Upper lobe of left lung (tissue), 4 donors: ENCODE measurements at regions not wholly inside any gene's neighbourhood (a gene's known extent, or its start where the extent isn't known, plus 50 kb on each side); places are given as distances from the start of the nearest gene placed in this dataset.

Source experiments
- POLR2A ChIP-seq, 4 donors: fragments of 450-650 bp; IDR thresholded peaks; one replicate each; pipeline ENCODE4 v1.5.1; 2016 to 2017; ENCODE audit warnings: antibody characterized with exemption in 4 of 4, mild to moderate bottlenecking in 2 of 4
- POLR2AphosphoS5 ChIP-seq, 2 donors: sonication (generic); formaldehyde crosslinking; IDR thresholded peaks; one replicate each; pipeline ENCODE4 v1.5.1; 2017; ENCODE audit warnings: antibody characterized with exemption in 2 of 2
- TF ChIP-seq, protein P1 (sequence below), 6 experiments: fragments of 450-650 bp in 4 of 6; fragments of 200-600 bp in 2 of 6; sonication (generic) in 2 of 6; IDR thresholded peaks; one replicate each; pipeline ENCODE4 v1.5.1; 2016 to 2019; ENCODE audit warnings: antibody characterized with exemption in 6 of 6

DNA sequence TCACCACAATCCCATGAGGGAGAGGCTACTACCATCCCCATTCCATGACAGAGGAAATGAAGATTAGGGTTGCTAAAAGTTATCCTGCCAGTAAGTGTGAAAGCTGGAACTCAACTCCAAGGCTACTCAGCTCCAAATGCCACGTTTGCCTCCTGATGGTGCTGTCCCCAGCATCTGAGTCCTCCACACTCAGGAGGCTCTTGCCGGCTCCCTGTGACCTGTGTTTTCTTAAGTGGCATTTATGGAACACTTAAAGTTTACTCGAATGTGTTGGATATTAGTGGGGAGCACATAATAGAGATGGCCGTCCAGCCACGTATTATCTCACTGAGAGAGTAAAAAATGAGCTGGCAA is 267.9 kb downstream of the CBLN1 start:
- TF ChIP-seq, protein P1, sequence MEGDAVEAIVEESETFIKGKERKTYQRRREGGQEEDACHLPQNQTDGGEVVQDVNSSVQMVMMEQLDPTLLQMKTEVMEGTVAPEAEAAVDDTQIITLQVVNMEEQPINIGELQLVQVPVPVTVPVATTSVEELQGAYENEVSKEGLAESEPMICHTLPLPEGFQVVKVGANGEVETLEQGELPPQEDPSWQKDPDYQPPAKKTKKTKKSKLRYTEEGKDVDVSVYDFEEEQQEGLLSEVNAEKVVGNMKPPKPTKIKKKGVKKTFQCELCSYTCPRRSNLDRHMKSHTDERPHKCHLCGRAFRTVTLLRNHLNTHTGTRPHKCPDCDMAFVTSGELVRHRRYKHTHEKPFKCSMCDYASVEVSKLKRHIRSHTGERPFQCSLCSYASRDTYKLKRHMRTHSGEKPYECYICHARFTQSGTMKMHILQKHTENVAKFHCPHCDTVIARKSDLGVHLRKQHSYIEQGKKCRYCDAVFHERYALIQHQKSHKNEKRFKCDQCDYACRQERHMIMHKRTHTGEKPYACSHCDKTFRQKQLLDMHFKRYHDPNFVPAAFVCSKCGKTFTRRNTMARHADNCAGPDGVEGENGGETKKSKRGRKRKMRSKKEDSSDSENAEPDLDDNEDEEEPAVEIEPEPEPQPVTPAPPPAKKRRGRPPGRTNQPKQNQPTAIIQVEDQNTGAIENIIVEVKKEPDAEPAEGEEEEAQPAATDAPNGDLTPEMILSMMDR (IDR thresholded peaks at IDR 0.05): no peak
- TF ChIP-seq POLR2AphosphoS5 (IDR thresholded peaks at IDR 0.05) (no peak), POLR2A (IDR thresholded peaks at IDR 0.05) (no peak)
